ENCODE measurements at regions not wholly inside any gene's neighbourhood (a gene's known extent, or its start where the extent isn't known, plus 50 kb on each side); places are given as distances from the start of the nearest gene placed in this dataset.
"Not testable (repeated sequence)": the region's sequence is repeated elsewhere in the genome, so short reads cannot be mapped to it uniquely, and the experiment has no call there.

- no peaks in the 10 kb centered on the region for H3K4me1 ChIP-seq (ENCODE audit: insufficient read depth, low read length)
- no peaks in the 10 kb centered on the region for H4K20me1 ChIP-seq (ENCODE audit: insufficient read depth, low read length)
- H3K27me3 ChIP-seq (ENCODE audit: insufficient read depth, low read length, poor library complexity) = no peaks in the 10 kb centered on the region
- DNase-seq (no peak), ATAC-seq (ENCODE audit: insufficient read depth, low read depth) (no peak)
- H3K27ac ChIP-seq (ENCODE audit: low read length) = no peak overlapping the region
- H3K79me2 ChIP-seq (ENCODE audit: insufficient read depth, low read length) = no peaks in the 10 kb centered on the region
- H2AFZ ChIP-seq (ENCODE audit: low read depth, low read length) = no peak overlapping the region
- H3K36me3 ChIP-seq (ENCODE audit: insufficient read depth, low read length) = no peaks in the 10 kb centered on the region
- no peak overlapping the region for H3K9ac ChIP-seq (ENCODE audit: low read depth, low read length)
- H3K4me3 ChIP-seq (ENCODE audit: low read depth in 1 of 2, low read length in 2 of 2) = no peak overlapping the region
- no peaks in the 10 kb centered on the region for H3K9me3 ChIP-seq (ENCODE audit: insufficient read depth, low read length, severe bottlenecking)
- no peak overlapping the region for H3K4me2 ChIP-seq (ENCODE audit: insufficient read depth, low read length)
- TF ChIP-seq EZH2 (IDR thresholded peaks at IDR 0.05; ENCODE audit: borderline replicate concordance, low read depth, low read length, severe bottlenecking) = no peak
- no peak for TF ChIP-seq CTCF (IDR thresholded peaks at IDR 0.05; ENCODE audit: borderline replicate concordance, extremely low read depth, low read length, poor library complexity, severe bottlenecking)
Observed at GRCh38 chr16:17037499-17037898, 433.3 kb downstream of the XYLT1 start.

GRCh38 chr16:17038415-17038814 is 432.3 kb downstream of the XYLT1 start:
- Histone ChIP-seq H4K20me1 (ENCODE audit: insufficient read depth, low read length) (no peaks in the 10 kb centered on the region), H3K36me3 (ENCODE audit: insufficient read depth, low read length) (no peaks in the 10 kb centered on the region), H3K27me3 (ENCODE audit: insufficient read depth, low read length, poor library complexity) (no peaks in the 10 kb centered on the region), H3K9ac (ENCODE audit: low read depth, low read length) (no peak overlapping the region), H3K27ac (ENCODE audit: low read length) (no peak overlapping the region), H3K4me3 (ENCODE audit: low read depth in 1 of 2, low read length in 2 of 2) (no peak overlapping the region), H3K4me2 (ENCODE audit: insufficient read depth, low read length) (no peak overlapping the region), H3K4me1 (ENCODE audit: insufficient read depth, low read length) (no peaks in the 10 kb centered on the region), H3K79me2 (ENCODE audit: insufficient read depth, low read length) (no peaks in the 10 kb centered on the region), H2AFZ (ENCODE audit: low read depth, low read length) (no peak overlapping the region), H3K9me3 (ENCODE audit: insufficient read depth, low read length, severe bottlenecking) (no peaks in the 10 kb centered on the region)
- TF ChIP-seq CTCF (IDR thresholded peaks at IDR 0.05; ENCODE audit: borderline replicate concordance, extremely low read depth, low read length, poor library complexity, severe bottlenecking) = no peak
- TF ChIP-seq EZH2 (IDR thresholded peaks at IDR 0.05; ENCODE audit: borderline replicate concordance, low read depth, low read length, severe bottlenecking) = no peak
- DNase-seq (no peak), ATAC-seq (ENCODE audit: insufficient read depth, low read depth) (no peak)

- H4K20me1 ChIP-seq (ENCODE audit: insufficient read depth, low read length); H3K27ac ChIP-seq (ENCODE audit: low read length); H3K36me3 ChIP-seq (ENCODE audit: insufficient read depth, low read length); H3K4me1 ChIP-seq (ENCODE audit: insufficient read depth, low read length); H3K27me3 ChIP-seq (ENCODE audit: insufficient read depth, low read length, poor library complexity); H3K4me2 ChIP-seq (ENCODE audit: insufficient read depth, low read length); H3K4me3 ChIP-seq (ENCODE audit: low read depth in 1 of 2, low read length in 2 of 2); H3K9me3 ChIP-seq (ENCODE audit: insufficient read depth, low read length, severe bottlenecking); H2AFZ ChIP-seq (ENCODE audit: low read depth, low read length); H3K9ac ChIP-seq (ENCODE audit: low read depth, low read length); DNase-seq; H3K79me2 ChIP-seq (ENCODE audit: insufficient read depth, low read length); ATAC-seq (ENCODE audit: insufficient read depth, low read depth): not testable (repeated sequence)
Observed at GRCh38 chr16:17049109-17049508, 421.7 kb downstream of the XYLT1 start.

GRCh38 chr16:17050468-17050867 is 420.3 kb downstream of the XYLT1 start:
- Histone ChIP-seq H4K20me1 (ENCODE audit: insufficient read depth, low read length) (no peaks in the 10 kb centered on the region), H3K4me2 (ENCODE audit: insufficient read depth, low read length) (no peak overlapping the region), H3K4me1 (ENCODE audit: insufficient read depth, low read length) (no peaks in the 10 kb centered on the region), H3K36me3 (ENCODE audit: insufficient read depth, low read length) (no peaks in the 10 kb centered on the region), H3K4me3 (ENCODE audit: low read depth in 1 of 2, low read length in 2 of 2) (no peak overlapping the region), H3K27me3 (ENCODE audit: insufficient read depth, low read length, poor library complexity) (no peaks in the 10 kb centered on the region), H3K9ac (ENCODE audit: low read depth, low read length) (no peak overlapping the region), H2AFZ (ENCODE audit: low read depth, low read length) (no peak overlapping the region), H3K27ac (ENCODE audit: low read length) (no peak overlapping the region), H3K9me3 (ENCODE audit: insufficient read depth, low read length, severe bottlenecking) (no peaks in the 10 kb centered on the region), H3K79me2 (ENCODE audit: insufficient read depth, low read length) (no peaks in the 10 kb centered on the region)
- DNase-seq (no peak), ATAC-seq (ENCODE audit: insufficient read depth, low read depth) (no peak)
- TF ChIP-seq EZH2 (IDR thresholded peaks at IDR 0.05; ENCODE audit: borderline replicate concordance, low read depth, low read length, severe bottlenecking) (no peak), CTCF (IDR thresholded peaks at IDR 0.05; ENCODE audit: borderline replicate concordance, extremely low read depth, low read length, poor library complexity, severe bottlenecking) (no peak)

Measured in DND-41 (cell line).